IMR-90 (cell line): ENCODE measurements at regions not wholly inside any gene's neighbourhood (a gene's known extent, or its start where the extent isn't known, plus 50 kb on each side); places are given as distances from the start of the nearest gene placed in this dataset.

ENCODE experiments used
- ATAC-seq: fragments of 200-7000 bp; cut with Tn5 transposase; 2 replicates; pipeline ENCODE4 v1.9.1; 2020; ENCODE audit warnings: low read depth, mild to moderate bottlenecking, moderate library complexity
- BruUV-seq: library from RNA; stranded (reverse); fragments of 400-500 nt; replicated peaks from 2 replicates; lab custom pipeline; 2021; lab: Mats Ljungman, UMichigan
- CTCF ChIA-PET: fragments of 300-600 bp; formaldehyde crosslinking; extraction: SDS; loops from one replicate; lab custom pipeline; 2021; ENCODE audit warnings: antibody characterized with exemption; lab: Yijun Ruan, JAX
- POLR2A ChIA-PET: fragments of 300-600 bp; sonication (Branson Sonifier 250); formaldehyde crosslinking; loops from one replicate; lab custom pipeline; 2022; ENCODE audit warnings: antibody characterized with exemption; ENCODE audit not compliant: unreplicated experiment; lab: Charles Lee
- DNase-seq: peaks from one replicate; pipeline ENCODE4 v3.0.0; 2013
- H2AFZ ChIP-seq: replicated peaks from 2 replicates; pipeline ENCODE3; 2013; ENCODE audit warnings: low read length, mild to moderate bottlenecking; ENCODE audit not compliant: poor library complexity
- H2AK5ac ChIP-seq: 2 replicates; pipeline ENCODE4 v1.6.1; 2013; ENCODE audit warnings: low read depth, low read length, inconsistent platforms
- H2AK9ac ChIP-seq: replicated peaks from 2 replicates; pipeline ENCODE3; 2013; ENCODE audit warnings: mild to moderate bottlenecking, low read depth, low read length, moderate library complexity; ENCODE audit not compliant: poor library complexity
- H2BK120ac ChIP-seq: 2 replicates; pipeline ENCODE4 v1.6.1; 2013; ENCODE audit warnings: low read depth, low read length, inconsistent platforms
- H2BK15ac ChIP-seq: 3 replicates; pipeline ENCODE4 v1.6.1; 2013; ENCODE audit warnings: low read depth, low read length, inconsistent platforms
- H2BK20ac ChIP-seq: 2 replicates; pipeline ENCODE4 v1.6.1; 2013; ENCODE audit warnings: low read depth, mild to moderate bottlenecking, inconsistent platforms, low read length, moderate library complexity
- H2BK5ac ChIP-seq: 2 replicates; pipeline ENCODE4 v1.6.1; 2013; ENCODE audit warnings: mild to moderate bottlenecking, low read depth, low read length, inconsistent platforms; ENCODE audit not compliant: poor library complexity, severe bottlenecking
- H3K14ac ChIP-seq: replicated peaks from 2 replicates; pipeline ENCODE4 v1.6.1; 2013; ENCODE audit warnings: low read depth, low read length, inconsistent platforms
- H3K18ac ChIP-seq: 2 replicates; pipeline ENCODE4 v1.6.1; 2013; ENCODE audit warnings: low read depth, low read length, control low read depth
- H3K23ac ChIP-seq: 2 replicates; pipeline ENCODE4 v1.6.1; 2013; ENCODE audit warnings: low read depth, low read length, inconsistent platforms
- H3K27ac ChIP-seq: 2 replicates; pipeline ENCODE4 v1.5.1; 2013; ENCODE audit warnings: mild to moderate bottlenecking, control low read depth, low read length; ENCODE audit not compliant: insufficient read depth
- H3K27me3 ChIP-seq: 2 replicates; pipeline ENCODE4 v1.6.1; 2013; ENCODE audit warnings: low read length; ENCODE audit not compliant: control insufficient read depth, insufficient read depth
- H3K36me3 ChIP-seq: 2 replicates; pipeline ENCODE4 v1.6.1; 2013; ENCODE audit warnings: low read length, mixed read lengths; ENCODE audit not compliant: control insufficient read depth, insufficient read depth
- H3K4ac ChIP-seq: 2 replicates; pipeline ENCODE4 v1.6.1; 2013; ENCODE audit warnings: low read depth, low read length, inconsistent platforms
- H3K4me1 ChIP-seq: 2 replicates; pipeline ENCODE4 v1.6.1; 2013; ENCODE audit warnings: low read length, mixed read lengths; ENCODE audit not compliant: control insufficient read depth, insufficient read depth
- H3K4me2 ChIP-seq: 2 replicates; pipeline ENCODE4 v1.6.1; 2013; ENCODE audit warnings: low read depth, mild to moderate bottlenecking, control low read depth, low read length, moderate library complexity
- H3K4me3 ChIP-seq: 2 replicates; pipeline ENCODE4 v1.5.1; 2013; ENCODE audit warnings: low read depth, mild to moderate bottlenecking, control low read depth, low read length, moderate library complexity; ENCODE audit not compliant: insufficient read depth
- H3K56ac ChIP-seq: 2 replicates; pipeline ENCODE4 v1.6.1; 2013; ENCODE audit warnings: low read length, inconsistent platforms; ENCODE audit not compliant: insufficient read depth; ENCODE audit errors: extremely low read depth
- H3K79me1 ChIP-seq, 2 experiments: 2 replicates each; pipeline ENCODE4 v1.6.1; 2013; ENCODE audit warnings: low read length in 2 of 2, inconsistent platforms in 1 of 2, low read depth in 1 of 2
- H3K9ac ChIP-seq: 2 replicates; pipeline ENCODE4 v1.6.1; 2013; ENCODE audit warnings: low read depth, low read length, control low read depth
- H3K9me1 ChIP-seq: 2 replicates; pipeline ENCODE4 v1.6.1; 2013; ENCODE audit warnings: low read length, inconsistent platforms; ENCODE audit not compliant: insufficient read depth
- H3K9me3 ChIP-seq: 2 replicates; pipeline ENCODE4 v1.6.1; 2013; ENCODE audit warnings: low read length; ENCODE audit not compliant: control insufficient read depth, insufficient read depth
- H4K20me1 ChIP-seq: 2 replicates; pipeline ENCODE4 v1.6.1; 2013; ENCODE audit warnings: low read length, inconsistent platforms; ENCODE audit not compliant: insufficient read depth
- H4K5ac ChIP-seq: 2 replicates; pipeline ENCODE4 v1.6.1; 2013; ENCODE audit warnings: mild to moderate bottlenecking, low read depth, low read length, control low read depth
- H4K8ac ChIP-seq, 2 experiments: 2 replicates each; pipeline ENCODE4 v1.6.1; 2013; ENCODE audit warnings: low read depth in 2 of 2, low read length in 2 of 2, control low read depth in 1 of 2, inconsistent platforms in 1 of 2
- H4K91ac ChIP-seq: 2 replicates; pipeline ENCODE4 v1.6.1; 2013; ENCODE audit warnings: low read depth, low read length, inconsistent platforms; ENCODE audit not compliant: insufficient read depth
- CHD1 ChIP-seq: IDR thresholded peaks from 2 replicates; pipeline ENCODE4 v1.6.1; 2012; ENCODE audit warnings: low read depth, low read length, improper control_type of control experiment
- ELK1 ChIP-seq: fragments of 150-350 bp; IDR thresholded peaks from 2 replicates; pipeline ENCODE4 v1.6.1; 2016; ENCODE audit warnings: low read depth, mild to moderate bottlenecking, low read length, moderate library complexity, borderline replicate concordance
- WGBS, 2 experiments: methylation state at CpG; one replicate each; pipeline versions ENCODE4 v1.1.5 to v1.1.7; 2013; ENCODE audit warnings: missing lambda C conversion rate in 2 of 2; ENCODE audit not compliant: insufficient read length in 1 of 2; ENCODE audit errors: extremely low coverage in 2 of 2; 5-methylcytosine and 5-hydroxymethylcytosine counted together
- dilution Hi-C: fragments of 300-500 bp; cut with HindIII; formaldehyde crosslinking; loops from one replicate; pipeline ENCODE4 v1.14.3; 2018; ENCODE audit warnings: low sequenced_read_pairs; ENCODE audit not compliant: unreplicated experiment
- in situ Hi-C: fragments of 300-500 bp; cut with MboI; formaldehyde crosslinking; loops from 3 replicates; pipeline ENCODE4 v1.14.3; 2019; ENCODE audit warnings: low sequenced_read_pairs, inconsistent platforms, mixed read lengths
- intact Hi-C: fragments of 100-400 bp; cut with micrococcal nuclease; formaldehyde crosslinking; loops from 2 replicates; pipeline ENCODE4 v1.10.0; 2022

DNA sequence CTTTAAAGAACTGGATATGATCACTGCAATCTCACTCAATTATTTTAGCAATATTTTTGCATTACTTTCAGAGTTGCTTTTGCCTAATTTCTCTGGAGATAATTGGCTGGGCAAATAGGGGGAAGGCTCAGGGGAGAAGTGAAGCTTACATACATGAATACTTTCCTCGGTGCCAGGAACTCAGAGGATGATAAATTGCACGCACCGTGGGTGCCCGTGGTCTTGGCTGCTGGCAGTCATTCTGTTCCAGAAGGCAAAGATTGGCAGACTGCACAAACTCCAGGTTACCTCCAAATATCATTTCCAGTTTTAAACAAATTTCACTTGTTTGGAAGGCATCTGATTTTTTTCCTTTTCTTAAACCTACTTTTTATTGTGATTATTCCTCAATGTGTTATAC is 197.8 kb upstream of the TMEM72 start:
- H3K9me3 ChIP-seq: no peaks in the 10 kb centered on the region
- H2BK120ac ChIP-seq: no peak overlapping the region
- no peak overlapping the region for H2AFZ ChIP-seq
- TF ChIP-seq CHD1 (no peak), ELK1 (no peak)
- no peak for ATAC-seq
- H2AK9ac ChIP-seq: no peak overlapping the region
- H2AK5ac ChIP-seq: no peak overlapping the region
- DNase-seq: no peak
- H3K56ac ChIP-seq: no peak overlapping the region
- H2BK20ac ChIP-seq: no peak overlapping the region
- no peak overlapping the region for H3K4ac ChIP-seq
- no peak overlapping the region for H4K5ac ChIP-seq
- no peak overlapping the region for H2BK15ac ChIP-seq
- POLR2A ChIA-PET: no interaction called here
- H2BK5ac ChIP-seq: no peak overlapping the region
- no peak overlapping the region for H4K8ac ChIP-seq
- dilution Hi-C loops (no loop called here), in situ Hi-C loops (no loop called here), intact Hi-C loops (no loop called here)
- no peak overlapping the region for H3K18ac ChIP-seq
- H3K4me3 ChIP-seq: no peak overlapping the region
- H3K23ac ChIP-seq: no peak overlapping the region
- H3K27me3 ChIP-seq: no peaks in the 10 kb centered on the region
- no TSS peak for BruUV-seq
- no peak overlapping the region for H3K9ac ChIP-seq
- peaks cover 9% of the 10 kb centered on the region for H3K4me1 ChIP-seq
- no peak overlapping the region for H3K4me2 ChIP-seq
- no peak overlapping the region; the same call in 1 of the 2 replicates for H4K91ac ChIP-seq
- H4K20me1 ChIP-seq: no peaks in the 10 kb centered on the region
- CTCF ChIA-PET: no interaction called here
- no peak overlapping the region for H3K27ac ChIP-seq
- no peaks in the 10 kb centered on the region for H3K79me1 ChIP-seq
- H3K14ac ChIP-seq: no peak overlapping the region
- no CpG with 5 or more reads among the region's 4 CpGs for WGBS, 2 experiments
- H3K9me1 ChIP-seq: no peaks in the 10 kb centered on the region; the same call in 1 of the 2 replicates
- H3K36me3 ChIP-seq: no peaks in the 10 kb centered on the region
